ENCODE measurements at regions not wholly inside any gene's neighbourhood (a gene's known extent, or its start where the extent isn't known, plus 50 kb on each side); places are given as distances from the start of the nearest gene placed in this dataset.

GRCh38 chr2:142827170-142827569 is 50.3 kb upstream of the KYNU start:
- no peaks in the 10 kb centered on the region for H3K9me2 ChIP-seq
- no peak for TF ChIP-seq FOXM1 (IDR thresholded peaks at IDR 0.05; ENCODE audit: low read depth)
- TF ChIP-seq EP300 (IDR thresholded peaks at IDR 0.05; ENCODE audit: borderline replicate concordance in 1 of 2, low read depth in 1 of 2, low read length in 1 of 2) = no peak
- TF ChIP-seq, protein P1, sequence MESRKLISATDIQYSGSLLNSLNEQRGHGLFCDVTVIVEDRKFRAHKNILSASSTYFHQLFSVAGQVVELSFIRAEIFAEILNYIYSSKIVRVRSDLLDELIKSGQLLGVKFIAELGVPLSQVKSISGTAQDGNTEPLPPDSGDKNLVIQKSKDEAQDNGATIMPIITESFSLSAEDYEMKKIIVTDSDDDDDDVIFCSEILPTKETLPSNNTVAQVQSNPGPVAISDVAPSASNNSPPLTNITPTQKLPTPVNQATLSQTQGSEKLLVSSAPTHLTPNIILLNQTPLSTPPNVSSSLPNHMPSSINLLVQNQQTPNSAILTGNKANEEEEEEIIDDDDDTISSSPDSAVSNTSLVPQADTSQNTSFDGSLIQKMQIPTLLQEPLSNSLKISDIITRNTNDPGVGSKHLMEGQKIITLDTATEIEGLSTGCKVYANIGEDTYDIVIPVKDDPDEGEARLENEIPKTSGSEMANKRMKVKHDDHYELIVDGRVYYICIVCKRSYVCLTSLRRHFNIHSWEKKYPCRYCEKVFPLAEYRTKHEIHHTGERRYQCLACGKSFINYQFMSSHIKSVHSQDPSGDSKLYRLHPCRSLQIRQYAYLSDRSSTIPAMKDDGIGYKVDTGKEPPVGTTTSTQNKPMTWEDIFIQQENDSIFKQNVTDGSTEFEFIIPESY (IDR thresholded peaks at IDR 0.05; ENCODE audit: borderline replicate concordance, low read depth) = no peak
- no peak for TF ChIP-seq IRF3 (IDR thresholded peaks at IDR 0.05; ENCODE audit: low read depth, low read length)
- TF ChIP-seq SIN3A (IDR thresholded peaks at IDR 0.05; ENCODE audit: borderline replicate concordance, low read depth, low read length) = no peak
- TF ChIP-seq MXI1 (IDR thresholded peaks at IDR 0.05; ENCODE audit: low read depth, low read length) = no peak
- TF ChIP-seq USF2 (IDR thresholded peaks at IDR 0.05; ENCODE audit: borderline replicate concordance, low read depth, low read length) = no peak
- no peak for TF ChIP-seq USF1 (IDR thresholded peaks at IDR 0.05; ENCODE audit: borderline replicate concordance, low read depth)
- TF ChIP-seq GABPA (IDR thresholded peaks at IDR 0.05; ENCODE audit: low read depth) = no peak
- no peak for TF ChIP-seq FOSL2 (IDR thresholded peaks at IDR 0.05; ENCODE audit: borderline replicate concordance, low read depth)
- TF ChIP-seq, protein P2, sequence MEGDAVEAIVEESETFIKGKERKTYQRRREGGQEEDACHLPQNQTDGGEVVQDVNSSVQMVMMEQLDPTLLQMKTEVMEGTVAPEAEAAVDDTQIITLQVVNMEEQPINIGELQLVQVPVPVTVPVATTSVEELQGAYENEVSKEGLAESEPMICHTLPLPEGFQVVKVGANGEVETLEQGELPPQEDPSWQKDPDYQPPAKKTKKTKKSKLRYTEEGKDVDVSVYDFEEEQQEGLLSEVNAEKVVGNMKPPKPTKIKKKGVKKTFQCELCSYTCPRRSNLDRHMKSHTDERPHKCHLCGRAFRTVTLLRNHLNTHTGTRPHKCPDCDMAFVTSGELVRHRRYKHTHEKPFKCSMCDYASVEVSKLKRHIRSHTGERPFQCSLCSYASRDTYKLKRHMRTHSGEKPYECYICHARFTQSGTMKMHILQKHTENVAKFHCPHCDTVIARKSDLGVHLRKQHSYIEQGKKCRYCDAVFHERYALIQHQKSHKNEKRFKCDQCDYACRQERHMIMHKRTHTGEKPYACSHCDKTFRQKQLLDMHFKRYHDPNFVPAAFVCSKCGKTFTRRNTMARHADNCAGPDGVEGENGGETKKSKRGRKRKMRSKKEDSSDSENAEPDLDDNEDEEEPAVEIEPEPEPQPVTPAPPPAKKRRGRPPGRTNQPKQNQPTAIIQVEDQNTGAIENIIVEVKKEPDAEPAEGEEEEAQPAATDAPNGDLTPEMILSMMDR (IDR thresholded peaks at IDR 0.05) = no peak
- TF ChIP-seq GATA2 (CRISPR knock-in tag; IDR thresholded peaks at IDR 0.05) = no peak
- TF ChIP-seq RCOR1 (IDR thresholded peaks at IDR 0.05; ENCODE audit: low read length) = no peak
- no peak for TF ChIP-seq ELF1 (IDR thresholded peaks at IDR 0.05)
- TF ChIP-seq, protein P3, sequence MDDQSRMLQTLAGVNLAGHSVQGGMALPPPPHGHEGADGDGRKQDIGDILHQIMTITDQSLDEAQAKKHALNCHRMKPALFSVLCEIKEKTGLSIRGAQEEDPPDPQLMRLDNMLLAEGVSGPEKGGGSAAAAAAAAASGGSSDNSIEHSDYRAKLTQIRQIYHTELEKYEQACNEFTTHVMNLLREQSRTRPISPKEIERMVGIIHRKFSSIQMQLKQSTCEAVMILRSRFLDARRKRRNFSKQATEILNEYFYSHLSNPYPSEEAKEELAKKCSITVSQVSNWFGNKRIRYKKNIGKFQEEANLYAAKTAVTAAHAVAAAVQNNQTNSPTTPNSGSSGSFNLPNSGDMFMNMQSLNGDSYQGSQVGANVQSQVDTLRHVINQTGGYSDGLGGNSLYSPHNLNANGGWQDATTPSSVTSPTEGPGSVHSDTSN (IDR thresholded peaks at IDR 0.05) = no peak
- CTCF ChIA-PET = no interaction called here
- no peak overlapping the region for H3K9ac ChIP-seq
- H3K4me3 ChIP-seq (ENCODE audit: low read depth in 2 of 2, low read length in 1 of 2) = no peak overlapping the region
- no peaks in the 10 kb centered on the region for H3K79me2 ChIP-seq (ENCODE audit: insufficient read depth)
- H3F3A ChIP-seq (replicated peaks; ENCODE audit: insufficient read depth) = no peaks in the 10 kb centered on the region
- no peaks in the 10 kb centered on the region for H3K4me1 ChIP-seq (ENCODE audit: control insufficient read depth in 1 of 2, insufficient read depth in 2 of 2, low read depth in 1 of 2, low read length in 1 of 2)
- no peak overlapping the region for H3K27ac ChIP-seq (ENCODE audit: low read depth in 2 of 2, low read length in 1 of 2)
- no peaks in the 10 kb centered on the region for H4K20me1 ChIP-seq (ENCODE audit: insufficient read depth)
- no peak overlapping the region for H3K4me2 ChIP-seq
- no peak overlapping the region for H2AFZ ChIP-seq (ENCODE audit: low read depth)
- H3K27me3 ChIP-seq (ENCODE audit: insufficient read depth) = no peaks in the 10 kb centered on the region
- POLR2A ChIA-PET = no interaction called here
- no peaks in the 10 kb centered on the region for H3K9me3 ChIP-seq
- 88% methylated on average over 9 of the region's 9 CpGs for WGBS (ENCODE audit: low lambda C conversion rate)
- no peak for DNase-seq
- H3K36me3 ChIP-seq (replicated peaks in 1 of 2; ENCODE audit: control insufficient read depth in 1 of 2, insufficient read depth in 2 of 2, low read length in 1 of 2) = no peaks in the 10 kb centered on the region
